ENCODE measurements at regions not wholly inside any gene's neighbourhood (a gene's known extent, or its start where the extent isn't known, plus 50 kb on each side); places are given as distances from the start of the nearest gene placed in this dataset.
"Not testable (repeated sequence)": the region's sequence is repeated elsewhere in the genome, so short reads cannot be mapped to it uniquely, and the experiment has no call there.

- no peaks in the 10 kb centered on the region for H3K36me3 ChIP-seq
- H3K4me1 ChIP-seq: no peaks in the 10 kb centered on the region
- no peaks in the 10 kb centered on the region for H3K9me3 ChIP-seq
- H3K4me3 ChIP-seq: no peak overlapping the region
- no peak for DNase-seq (ENCODE audit: low spot score in 2 of 2)
- TF ChIP-seq POLR2A (IDR thresholded peaks at IDR 0.05): no peak
- TF ChIP-seq CTCF (IDR thresholded peaks at IDR 0.05): no peak
- TF ChIP-seq POLR2AphosphoS5 (IDR thresholded peaks at IDR 0.05): no peak
- intact Hi-C loops (cut with DNase I; ENCODE audit: low total_unique reads): no loop called here
- H3K27ac ChIP-seq: no peak overlapping the region
- no peaks in the 10 kb centered on the region for H3K27me3 ChIP-seq
These were observed 68.3 kb upstream of the ALOX12 start for GRCh38 chr17:6927290-6928126.

- no peak for TF ChIP-seq POLR2AphosphoS5 (IDR thresholded peaks at IDR 0.05)
- no peak for TF ChIP-seq CTCF (IDR thresholded peaks at IDR 0.05)
- TF ChIP-seq POLR2A (IDR thresholded peaks at IDR 0.05): no peak
- no peaks in the 10 kb centered on the region for H3K4me1 ChIP-seq
- H3K4me3 ChIP-seq: no peak overlapping the region
- DNase-seq (ENCODE audit: low spot score in 2 of 2): no peak
- no peak overlapping the region for H3K27ac ChIP-seq
- no peaks in the 10 kb centered on the region for H3K36me3 ChIP-seq
- H3K27me3 ChIP-seq: no peaks in the 10 kb centered on the region
- no peaks in the 10 kb centered on the region for H3K9me3 ChIP-seq
- intact Hi-C loops (cut with DNase I; ENCODE audit: low total_unique reads): no loop called here
These were observed 67.7 kb upstream of the ALOX12 start for GRCh38 chr17:6928193-6928592.

GRCh38 chr17:6930749-6931148 is 65.1 kb upstream of the ALOX12 start:
- no peak for DNase-seq (ENCODE audit: low spot score in 2 of 2)
- Histone ChIP-seq H3K36me3 (no peaks in the 10 kb centered on the region), H3K27ac (no peak overlapping the region), H3K4me1 (no peaks in the 10 kb centered on the region), H3K9me3 (no peaks in the 10 kb centered on the region), H3K4me3 (no peak overlapping the region), H3K27me3 (no peaks in the 10 kb centered on the region)
- intact Hi-C loops (cut with DNase I; ENCODE audit: low total_unique reads): no loop called here
- TF ChIP-seq CTCF (IDR thresholded peaks at IDR 0.05) (no peak), POLR2A (IDR thresholded peaks at IDR 0.05) (no peak), POLR2AphosphoS5 (IDR thresholded peaks at IDR 0.05) (no peak)

- intact Hi-C loops (cut with DNase I; ENCODE audit: low total_unique reads): not testable (repeated sequence)
These were observed 61.3 kb upstream of the ALOX12 start for GRCh38 chr17:6934544-6934943.

GRCh38 chr17:6936370-6937028 is 59.4 kb upstream of the ALOX12 start:
- Histone ChIP-seq H3K27ac (peak overlapping the region in 1 of 2 donors; percentile 67), H3K9me3 (no peaks in the 10 kb centered on the region), H3K27me3 (no peaks in the 10 kb centered on the region), H3K36me3 (no peaks in the 10 kb centered on the region), H3K4me3 (peak overlapping the region; percentile 36 to 59 (median 42)), H3K4me1 (no peaks in the 10 kb centered on the region)
- no peak for DNase-seq (ENCODE audit: low spot score in 2 of 2)
- intact Hi-C loops (cut with DNase I; ENCODE audit: low total_unique reads): no loop called here
- TF ChIP-seq POLR2AphosphoS5 (IDR thresholded peaks at IDR 0.05) (no peak), CTCF (IDR thresholded peaks at IDR 0.05) (no peak), POLR2A (IDR thresholded peaks at IDR 0.05) (no peak)

More at GRCh38 chr17:6934544-6934943, 61.3 kb upstream of the ALOX12 start:
- not testable (repeated sequence) for H3K36me3 ChIP-seq; H3K9me3 ChIP-seq; H3K4me3 ChIP-seq; H3K27ac ChIP-seq; H3K4me1 ChIP-seq; H3K27me3 ChIP-seq; DNase-seq (ENCODE audit: low spot score in 2 of 2)

Data from breast epithelium (tissue), 4 donors.